ENCODE measurements at regions not wholly inside any gene's neighbourhood (a gene's known extent, or its start where the extent isn't known, plus 50 kb on each side); places are given as distances from the start of the nearest gene placed in this dataset.

DNA sequence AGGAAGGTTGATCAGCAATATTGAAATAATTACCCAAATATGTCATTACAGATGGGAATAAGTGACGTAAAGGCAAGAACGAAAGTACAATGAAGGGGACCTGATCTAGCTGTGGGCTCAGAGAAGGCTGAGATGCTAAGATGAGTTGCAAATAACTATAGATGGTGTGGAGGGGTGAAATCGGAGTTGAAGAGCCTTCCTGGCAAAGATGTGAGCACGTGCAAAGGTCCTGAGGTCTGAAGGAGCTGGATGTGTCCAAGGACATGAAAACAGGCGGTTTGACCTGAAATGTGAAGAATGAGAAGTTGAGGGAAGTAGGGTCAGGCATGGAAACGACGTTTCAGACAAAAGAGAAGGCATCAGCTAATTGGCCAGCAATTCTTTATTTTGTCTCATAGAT, 61.6 kb upstream of the SLC45A1 start:
- H2AFZ ChIP-seq (ENCODE audit: low read depth, low read length): no peak overlapping the region
- no peaks in the 10 kb centered on the region for H3F3A ChIP-seq (ENCODE audit: insufficient read depth, low read length, poor library complexity, severe bottlenecking)
- no peaks in the 10 kb centered on the region for H4K20me1 ChIP-seq (ENCODE audit: insufficient read depth)
- H3K4me2 ChIP-seq (ENCODE audit: low read length): no peak overlapping the region
- H3K4me3 ChIP-seq (ENCODE audit: low read length): no peak overlapping the region
- TF ChIP-seq TAF1 (IDR thresholded peaks at IDR 0.05; ENCODE audit: low read depth) (no peak), EZH2 (IDR thresholded peaks at IDR 0.05; ENCODE audit: borderline replicate concordance, insufficient read depth, low read length, poor library complexity, severe bottlenecking) (no peak), RAD21 (conservative IDR thresholded peaks at IDR 0.05) (no peak), MXI1 (conservative IDR thresholded peaks at IDR 0.05; ENCODE audit: poor library complexity, severe bottlenecking) (no peak), EP300 (conservative IDR thresholded peaks at IDR 0.05; ENCODE audit: poor library complexity, severe bottlenecking) (no peak), POLR2AphosphoS5 (IDR thresholded peaks at IDR 0.05) (no peak), SMC3 (conservative IDR thresholded peaks at IDR 0.05; ENCODE audit: poor library complexity) (no peak)
- TF ChIP-seq, protein P1, sequence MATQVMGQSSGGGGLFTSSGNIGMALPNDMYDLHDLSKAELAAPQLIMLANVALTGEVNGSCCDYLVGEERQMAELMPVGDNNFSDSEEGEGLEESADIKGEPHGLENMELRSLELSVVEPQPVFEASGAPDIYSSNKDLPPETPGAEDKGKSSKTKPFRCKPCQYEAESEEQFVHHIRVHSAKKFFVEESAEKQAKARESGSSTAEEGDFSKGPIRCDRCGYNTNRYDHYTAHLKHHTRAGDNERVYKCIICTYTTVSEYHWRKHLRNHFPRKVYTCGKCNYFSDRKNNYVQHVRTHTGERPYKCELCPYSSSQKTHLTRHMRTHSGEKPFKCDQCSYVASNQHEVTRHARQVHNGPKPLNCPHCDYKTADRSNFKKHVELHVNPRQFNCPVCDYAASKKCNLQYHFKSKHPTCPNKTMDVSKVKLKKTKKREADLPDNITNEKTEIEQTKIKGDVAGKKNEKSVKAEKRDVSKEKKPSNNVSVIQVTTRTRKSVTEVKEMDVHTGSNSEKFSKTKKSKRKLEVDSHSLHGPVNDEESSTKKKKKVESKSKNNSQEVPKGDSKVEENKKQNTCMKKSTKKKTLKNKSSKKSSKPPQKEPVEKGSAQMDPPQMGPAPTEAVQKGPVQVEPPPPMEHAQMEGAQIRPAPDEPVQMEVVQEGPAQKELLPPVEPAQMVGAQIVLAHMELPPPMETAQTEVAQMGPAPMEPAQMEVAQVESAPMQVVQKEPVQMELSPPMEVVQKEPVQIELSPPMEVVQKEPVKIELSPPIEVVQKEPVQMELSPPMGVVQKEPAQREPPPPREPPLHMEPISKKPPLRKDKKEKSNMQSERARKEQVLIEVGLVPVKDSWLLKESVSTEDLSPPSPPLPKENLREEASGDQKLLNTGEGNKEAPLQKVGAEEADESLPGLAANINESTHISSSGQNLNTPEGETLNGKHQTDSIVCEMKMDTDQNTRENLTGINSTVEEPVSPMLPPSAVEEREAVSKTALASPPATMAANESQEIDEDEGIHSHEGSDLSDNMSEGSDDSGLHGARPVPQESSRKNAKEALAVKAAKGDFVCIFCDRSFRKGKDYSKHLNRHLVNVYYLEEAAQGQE (IDR thresholded peaks at IDR 0.05; ENCODE audit: borderline replicate concordance): no peak
- TF ChIP-seq, protein P2, sequence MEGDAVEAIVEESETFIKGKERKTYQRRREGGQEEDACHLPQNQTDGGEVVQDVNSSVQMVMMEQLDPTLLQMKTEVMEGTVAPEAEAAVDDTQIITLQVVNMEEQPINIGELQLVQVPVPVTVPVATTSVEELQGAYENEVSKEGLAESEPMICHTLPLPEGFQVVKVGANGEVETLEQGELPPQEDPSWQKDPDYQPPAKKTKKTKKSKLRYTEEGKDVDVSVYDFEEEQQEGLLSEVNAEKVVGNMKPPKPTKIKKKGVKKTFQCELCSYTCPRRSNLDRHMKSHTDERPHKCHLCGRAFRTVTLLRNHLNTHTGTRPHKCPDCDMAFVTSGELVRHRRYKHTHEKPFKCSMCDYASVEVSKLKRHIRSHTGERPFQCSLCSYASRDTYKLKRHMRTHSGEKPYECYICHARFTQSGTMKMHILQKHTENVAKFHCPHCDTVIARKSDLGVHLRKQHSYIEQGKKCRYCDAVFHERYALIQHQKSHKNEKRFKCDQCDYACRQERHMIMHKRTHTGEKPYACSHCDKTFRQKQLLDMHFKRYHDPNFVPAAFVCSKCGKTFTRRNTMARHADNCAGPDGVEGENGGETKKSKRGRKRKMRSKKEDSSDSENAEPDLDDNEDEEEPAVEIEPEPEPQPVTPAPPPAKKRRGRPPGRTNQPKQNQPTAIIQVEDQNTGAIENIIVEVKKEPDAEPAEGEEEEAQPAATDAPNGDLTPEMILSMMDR (IDR thresholded peaks at IDR 0.05; ENCODE audit: poor library complexity, severe bottlenecking): no peak
- H3K27ac ChIP-seq (ENCODE audit: low read length): no peak overlapping the region
- H3K9me3 ChIP-seq (ENCODE audit: low read length): no peaks in the 10 kb centered on the region
- no peaks in the 10 kb centered on the region for H3K79me2 ChIP-seq (replicated peaks; ENCODE audit: insufficient read depth, low read length)
- H3K9me2 ChIP-seq (ENCODE audit: insufficient read depth, low read length): no peaks in the 10 kb centered on the region
- H3K27me3 ChIP-seq (ENCODE audit: insufficient read depth, low read depth, low read length): no peaks in the 10 kb centered on the region
- no peak overlapping the region for H3K9ac ChIP-seq (ENCODE audit: low read length)
- no peaks in the 10 kb centered on the region for H3K36me3 ChIP-seq (ENCODE audit: insufficient read depth, low read length)

DNA sequence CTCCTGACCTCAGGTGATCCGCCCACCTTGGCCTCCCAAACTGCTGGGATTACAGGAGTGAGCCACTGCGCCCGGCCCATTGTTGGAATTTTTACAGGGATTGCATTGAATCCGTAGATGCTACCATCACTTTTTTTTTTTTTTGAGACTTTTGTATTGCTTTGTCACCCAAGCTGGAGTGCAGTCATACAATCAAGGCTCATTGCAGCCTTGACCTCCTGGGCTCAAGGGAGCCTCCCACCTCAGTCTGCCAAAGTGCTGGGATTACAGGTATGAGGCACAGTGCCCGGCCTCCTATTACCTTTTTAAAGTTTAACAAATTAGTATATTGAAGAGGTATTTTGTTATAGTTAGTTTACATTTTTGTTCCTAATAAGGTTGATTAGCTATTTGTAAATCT, 62.2 kb upstream of the SLC45A1 start:
- Histone ChIP-seq H3F3A (ENCODE audit: insufficient read depth, low read length, poor library complexity, severe bottlenecking) (no peaks in the 10 kb centered on the region), H3K27ac (ENCODE audit: low read length) (no peak overlapping the region), H3K4me2 (ENCODE audit: low read length) (no peak overlapping the region), H3K9me3 (ENCODE audit: low read length) (no peaks in the 10 kb centered on the region), H2AFZ (ENCODE audit: low read depth, low read length) (no peak overlapping the region), H3K27me3 (ENCODE audit: insufficient read depth, low read depth, low read length) (no peaks in the 10 kb centered on the region), H3K79me2 (replicated peaks; ENCODE audit: insufficient read depth, low read length) (no peaks in the 10 kb centered on the region), H3K36me3 (ENCODE audit: insufficient read depth, low read length) (no peaks in the 10 kb centered on the region), H3K9me2 (ENCODE audit: insufficient read depth, low read length) (no peaks in the 10 kb centered on the region), H3K9ac (ENCODE audit: low read length) (no peak overlapping the region), H3K4me3 (ENCODE audit: low read length) (no peak overlapping the region), H4K20me1 (ENCODE audit: insufficient read depth) (no peaks in the 10 kb centered on the region)
- TF ChIP-seq EZH2 (IDR thresholded peaks at IDR 0.05; ENCODE audit: borderline replicate concordance, insufficient read depth, low read length, poor library complexity, severe bottlenecking) (no peak), SMC3 (conservative IDR thresholded peaks at IDR 0.05; ENCODE audit: poor library complexity) (no peak), POLR2AphosphoS5 (IDR thresholded peaks at IDR 0.05) (no peak), MXI1 (conservative IDR thresholded peaks at IDR 0.05; ENCODE audit: poor library complexity, severe bottlenecking) (no peak)
- TF ChIP-seq, protein P1 (IDR thresholded peaks at IDR 0.05; ENCODE audit: borderline replicate concordance): no peak
- TF ChIP-seq, protein P2 (IDR thresholded peaks at IDR 0.05; ENCODE audit: poor library complexity, severe bottlenecking): no peak
